K562 (cell line): ENCODE measurements at regions not wholly inside any gene's neighbourhood (a gene's known extent, or its start where the extent isn't known, plus 50 kb on each side); places are given as distances from the start of the nearest gene placed in this dataset.

Experiments used
- ATAC-seq: fragments of 200-7000 bp; cut with Tn5 transposase; 3 replicates; pipeline ENCODE4 v1.9.1; 2020; ENCODE audit warnings: moderate library complexity
- BruUV-seq: library from RNA; stranded (reverse); fragments of 400-500 nt; replicated peaks from 2 replicates; lab custom pipeline; 2021; lab: Mats Ljungman, UMichigan
- CTCF ChIA-PET: fragments of 300-600 bp; formaldehyde crosslinking; extraction: SDS; loops from one replicate; lab custom pipeline; 2021; ENCODE audit warnings: low intra/inter-chr PET ratio; lab: Yijun Ruan, JAX
- POLR2A ChIA-PET: fragments of 300-600, 350-650 bp; sonication (Branson Sonifier 250); formaldehyde crosslinking; extraction: SDS; loops from one replicate; lab custom pipeline; 2021; ENCODE audit warnings: antibody characterized with exemption, inconsistent platforms; lab: Yijun Ruan, JAX
- DNase-seq, 4 experiments: peaks; one replicate each; pipeline versions ENCODE4 v3.0.0 to v3.0.0-alpha.2; 2011 to 2018; ENCODE audit warnings: low spot score in 3 of 4, mixed read lengths in 3 of 4; ENCODE audit errors: extremely low read depth in 1 of 4
- FAIRE-seq: peaks from 2 replicates; lab custom pipeline; 2011; peaks lifted over from hg19 to GRCh38; lab: Jason Lieb, UNC
- H2AFZ ChIP-seq: 2 replicates; pipeline ENCODE4 v1.6.0; 2011; ENCODE audit warnings: low read depth, low read length, control low read depth, inconsistent platforms
- H3K27ac ChIP-seq: fragments of 200-600 bp; 3 replicates; pipeline ENCODE4 v1.8.0; 2011; ENCODE audit warnings: low read depth, mild to moderate bottlenecking, control low read depth, inconsistent platforms, low read length, moderate library complexity, mixed read lengths; ENCODE audit errors: extremely low read depth
- H3K27me3 ChIP-seq, 2 experiments: fragments of 300-600 bp in 1 of 2; 2 replicates in 1 of 2; 3 replicates in 1 of 2; pipeline versions ENCODE4 v1.6.0 to v1.8.0; 2011; ENCODE audit warnings: inconsistent platforms in 2 of 2, low read length in 2 of 2, mild to moderate bottlenecking in 1 of 2, mixed read lengths in 1 of 2, moderate library complexity in 1 of 2; ENCODE audit not compliant: control insufficient read depth in 2 of 2, insufficient read depth in 2 of 2
- H3K36me3 ChIP-seq: fragments of 300-600 bp; 3 replicates; pipeline ENCODE4 v1.8.0; 2011; ENCODE audit warnings: mild to moderate bottlenecking, low read length, inconsistent platforms; ENCODE audit not compliant: control insufficient read depth, insufficient read depth
- H3K4me1 ChIP-seq, 2 experiments: fragments of 200-600 bp in 1 of 2; replicated peaks in 1 of 2; 2 replicates in 1 of 2; 3 replicates in 1 of 2; pipeline versions ENCODE4 v1.5.1 to v1.8.0; 2011; ENCODE audit warnings: inconsistent platforms in 2 of 2, low read length in 2 of 2, mild to moderate bottlenecking in 1 of 2, mixed read lengths in 1 of 2, moderate library complexity in 1 of 2; ENCODE audit not compliant: control insufficient read depth in 2 of 2, insufficient read depth in 2 of 2
- H3K4me2 ChIP-seq: 2 replicates; pipeline ENCODE4 v1.6.1; 2011; ENCODE audit warnings: low read length, control low read depth, inconsistent platforms, mixed read lengths; ENCODE audit not compliant: insufficient read depth
- H3K4me3 ChIP-seq: fragments of 200-600 bp; sonication (generic), shearing (Covaris generic); 2 replicates; pipeline ENCODE4 v1.5.1; 2016; ENCODE audit warnings: control low read depth, inconsistent platforms
- H3K79me2 ChIP-seq: fragments of 200-600 bp; 3 replicates; pipeline ENCODE4 v1.8.0; 2011; ENCODE audit warnings: low read length, inconsistent platforms; ENCODE audit not compliant: control insufficient read depth, insufficient read depth
- H3K9ac ChIP-seq, 2 experiments: 2 replicates each; pipeline versions ENCODE4 v1.6.0 to v1.6.1; 2011; ENCODE audit warnings: low read depth in 2 of 2, low read length in 2 of 2, control low read depth in 1 of 2, inconsistent platforms in 1 of 2, mild to moderate bottlenecking in 1 of 2, mixed read lengths in 1 of 2; ENCODE audit not compliant: insufficient read depth in 1 of 2
- H3K9me1 ChIP-seq: one replicate; pipeline ENCODE4 v1.6.0; 2011; ENCODE audit warnings: inconsistent platforms, mild to moderate bottlenecking, low read length, moderate library complexity; ENCODE audit not compliant: control insufficient read depth, insufficient read depth
- H3K9me3 ChIP-seq: replicated peaks from 2 replicates; pipeline ENCODE4 v1.5.1; 2011; ENCODE audit warnings: low read depth, low read length, inconsistent platforms; ENCODE audit not compliant: control insufficient read depth, insufficient read depth
- H4K20me1 ChIP-seq: replicated peaks from 2 replicates; pipeline ENCODE4 v1.6.1; 2011; ENCODE audit warnings: low read length, inconsistent platforms, mixed read lengths; ENCODE audit not compliant: control insufficient read depth, insufficient read depth
- ARID1B ChIP-seq: fragments of 450-650 bp; IDR thresholded peaks from 2 replicates; pipeline ENCODE4 v1.6.1; 2016; ENCODE audit warnings: antibody characterized with exemption, mild to moderate bottlenecking, inconsistent platforms
- ATF1 ChIP-seq, 2 experiments: fragments of 450-650 bp in 1 of 2; IDR thresholded peaks; 2 replicates each; pipeline ENCODE4 v1.6.1; 2016; ENCODE audit warnings: missing compliant biosample characterization in 1 of 2, missing genetic modification characterization in 1 of 2
- CHD2 ChIP-seq: IDR thresholded peaks from 2 replicates; pipeline ENCODE4 v1.6.1; 2011; ENCODE audit warnings: low read depth, low read length
- CREB1 ChIP-seq, 2 experiments: sonication (generic) in 1 of 2; formaldehyde crosslinking in 1 of 2; IDR thresholded peaks; 2 replicates each; pipeline versions ENCODE4 v1.6.1 to v1.8.0; 2012 to 2022; ENCODE audit warnings: inconsistent platforms in 1 of 2, mild to moderate bottlenecking in 1 of 2, missing genetic modification reagents in 1 of 2, moderate library complexity in 1 of 2
- CREBBP ChIP-seq: IDR thresholded peaks from one replicate; pipeline ENCODE4 v1.6.1; 2012; ENCODE audit warnings: low read depth, mild to moderate bottlenecking, control low read depth, inconsistent platforms, low read length
- E2F3 ChIP-seq: fragments of 250-450 bp; sonication (Bioruptor Pico); IDR thresholded peaks from 2 replicates; pipeline ENCODE4 v1.4.0; 2020; ENCODE audit warnings: mild to moderate bottlenecking
- HNRNPUL1 ChIP-seq: fragments of 200-400 bp; formaldehyde crosslinking; IDR thresholded peaks from 2 replicates; pipeline ENCODE4 v1.6.1; 2017; ENCODE audit warnings: low read length
- JUNB ChIP-seq: fragments of 450-650 bp; formaldehyde crosslinking; conservative IDR thresholded peaks from 2 replicates; pipeline ENCODE4 v1.4.0; 2020; ENCODE audit warnings: mild to moderate bottlenecking
- RBM17 ChIP-seq: fragments of 200-400 bp; formaldehyde crosslinking; IDR thresholded peaks from 2 replicates; pipeline ENCODE4 v1.6.1; 2017; ENCODE audit warnings: low read depth, mild to moderate bottlenecking, low read length, borderline replicate concordance
- RERE ChIP-seq: sonication (generic); formaldehyde crosslinking; IDR thresholded peaks from 2 replicates; pipeline ENCODE4 v1.8.0; 2023; ENCODE audit warnings: missing genetic modification reagents, mild to moderate bottlenecking, borderline replicate concordance
- SIX5 ChIP-seq, 2 experiments: IDR thresholded peaks; 2 replicates each; pipeline ENCODE4 v1.6.1; 2011; ENCODE audit warnings: low read length in 2 of 2, borderline replicate concordance in 1 of 2, low read depth in 1 of 2, mild to moderate bottlenecking in 1 of 2, moderate library complexity in 1 of 2; ENCODE audit not compliant: insufficient read depth in 1 of 2
- STAT5B ChIP-seq: fragments of 250-450 bp; sonication (Bioruptor Pico); IDR thresholded peaks from 2 replicates; pipeline ENCODE4 v1.8.0; 2021; ENCODE audit warnings: mild to moderate bottlenecking, inconsistent platforms
- TAL1 ChIP-seq: fragments of 450-650 bp; IDR thresholded peaks from 2 replicates; pipeline ENCODE4 v1.6.1; 2016; ENCODE audit warnings: mild to moderate bottlenecking
- THAP7 ChIP-seq: fragments of 250-450 bp; sonication (Bioruptor Pico); IDR thresholded peaks from 2 replicates; pipeline ENCODE4 v1.5.0; 2021
- XRCC3 ChIP-seq: fragments of 450-650 bp; IDR thresholded peaks from 2 replicates; pipeline ENCODE4 v1.6.1; 2017; ENCODE audit warnings: mild to moderate bottlenecking, moderate library complexity
- ZBTB12 ChIP-seq: fragments of 250-450 bp; sonication (Bioruptor Pico); IDR thresholded peaks from 2 replicates; pipeline ENCODE4 v1.4.0; 2020
- WGBS: fragments of 100-300 bp; shearing (Covaris generic); methylation state at CpG from one replicate; pipeline ENCODE4 v1.1.6; 2016; ENCODE audit warnings: low coverage, mixed read lengths; ENCODE audit not compliant: insufficient coverage; ENCODE audit errors: missing lambda C conversion rate; 5-methylcytosine and 5-hydroxymethylcytosine counted together
- in situ Hi-C: fragments of 300-500 bp; cut with MboI; formaldehyde crosslinking; loops from 4 replicates; pipeline ENCODE4 v1.15.0; 2018; ENCODE audit warnings: inconsistent platforms, mixed read lengths
- intact Hi-C: fragments of 100-400 bp; cut with micrococcal nuclease; formaldehyde crosslinking; loops from 2 replicates; pipeline ENCODE4 v1.14.2; 2022

- ChIA-PET CTCF (no interaction called here), POLR2A (interaction anchor here (1.1 kb wide), 1 partner anchor 14 kb away, joined by 4 read pairs; no protein-coding TSS in a partner anchor)
- peak overlapping the region in 1 of 2 experiments; percentile 45; a peak in 1 of 4 replicates for H3K9ac ChIP-seq
- no peaks in the 10 kb centered on the region for H3K79me2 ChIP-seq
- DNase-seq (no peak), ATAC-seq (no peak), FAIRE-seq (no peak)
- H3K27me3 ChIP-seq: no peaks in the 10 kb centered on the region
- intact Hi-C loops (no loop called here), in situ Hi-C loops (no loop called here)
- H3K36me3 ChIP-seq: no peaks in the 10 kb centered on the region
- H4K20me1 ChIP-seq: no peaks in the 10 kb centered on the region
- 42% methylated on average over 17 of the region's 19 CpGs for WGBS
- H3K4me2 ChIP-seq: no peak overlapping the region
- H3K9me1 ChIP-seq: no peaks in the 10 kb centered on the region
- H3K4me3 ChIP-seq: no peak overlapping the region
- TF ChIP-seq RERE (CRISPR knock-in tag): no peak
- TF ChIP-seq CREBBP: no peak
- no peak for TF ChIP-seq ZBTB12 (CRISPR knock-in tag)
- no peak for TF ChIP-seq CREB1 (IDR thresholded peaks at IDR 0.05)
- no peak for TF ChIP-seq CREB1 (CRISPR knock-in tag; IDR thresholded peaks at IDR 0.05)
- TF ChIP-seq ARID1B: no peak
- no peak for TF ChIP-seq ATF1 (CRISPR knock-in tag; IDR thresholded peaks at IDR 0.05)
- no peak for TF ChIP-seq ATF1 (tag; IDR thresholded peaks at IDR 0.05)
- no peak for TF ChIP-seq XRCC3
- TF ChIP-seq CHD2: no peak
- TF ChIP-seq THAP7 (CRISPR knock-in tag): no peak
- TF ChIP-seq HNRNPUL1: no peak
- no peak for TF ChIP-seq E2F3 (CRISPR knock-in tag)
- no peak for TF ChIP-seq JUNB (CRISPR knock-in tag)
- TF ChIP-seq TAL1: no peak
- no peak for TF ChIP-seq STAT5B (CRISPR knock-in tag)
- no peak for TF ChIP-seq SIX5 (IDR thresholded peaks at IDR 0.05; ENCODE audit: borderline replicate concordance in 1 of 2, insufficient read depth in 1 of 2, low read depth in 1 of 2, low read length in 2 of 2)
- TF ChIP-seq RBM17: no peak
- no peaks in the 10 kb centered on the region for H3K9me3 ChIP-seq
- no peak overlapping the region for H3K27ac ChIP-seq
- peaks cover 0 to 36% of the 10 kb centered on the region in 2 experiments; a peak in 2 of 5 replicates for H3K4me1 ChIP-seq
- peak overlapping the region; percentile 55; the same call in 1 of the 2 replicates for H2AFZ ChIP-seq
- BruUV-seq: no TSS peak
These were observed 75.4 kb upstream of the PPARA start for GRCh38 chr22:46074771-46075551.
